B cell (primary cell): ENCODE measurements at regions not wholly inside any gene's neighbourhood (a gene's known extent, or its start where the extent isn't known, plus 50 kb on each side); places are given as distances from the start of the nearest gene placed in this dataset.
A peak's percentile ranks its signal among the peaks of the same experiment; 100 is the strongest.

ENCODE experiments used
- ATAC-seq: fragments of 200-7000 bp; cut with Tn5 transposase; one replicate; pipeline ENCODE4 v1.10.0; 2021; ENCODE audit warnings: low read depth, mild to moderate bottlenecking, moderate number of reproducible peaks, moderate library complexity
- CTCF ChIA-PET: fragments of 350-600 bp; sonication (Branson Sonifier 250); formaldehyde crosslinking; loops from one replicate; lab custom pipeline; 2021; ENCODE audit warnings: antibody characterized with exemption, inconsistent platforms; lab: Charles Lee
- POLR2A ChIA-PET: fragments of 350-600 bp; sonication (Branson Sonifier 250); formaldehyde crosslinking; loops from one replicate; lab custom pipeline; 2021; ENCODE audit warnings: antibody characterized with exemption; lab: Charles Lee
- DNase-seq: peaks from one replicate; pipeline ENCODE4 v3.0.0; 2013
- H2AFZ ChIP-seq: 2 replicates; pipeline ENCODE4 v1.6.1; 2012; ENCODE audit warnings: mild to moderate bottlenecking, low read depth, low read length; ENCODE audit not compliant: insufficient read depth, poor library complexity, severe bottlenecking
- H3K27ac ChIP-seq, 2 donors: 1 replicate in 1 of 2; 2 replicates in 1 of 2; pipeline ENCODE4 v1.5.1; 2012 to 2013; ENCODE audit warnings: low read length in 2 of 2, mild to moderate bottlenecking in 2 of 2, moderate library complexity in 1 of 2
- H3K27me3 ChIP-seq, 4 experiments: fragments of 200-600 bp in 1 of 4; sonication (generic) in 1 of 4; replicated peaks in 1 of 4; 1 replicate in 2 of 4; 2 replicates in 2 of 4; pipeline versions ENCODE4 v1.6.1 to v1.7.0; 2013 to 2016; ENCODE audit warnings: low read length in 3 of 4, mild to moderate bottlenecking in 2 of 4, mixed read lengths in 1 of 4, moderate library complexity in 1 of 4; ENCODE audit not compliant: insufficient read depth in 4 of 4, control insufficient read depth in 3 of 4; ENCODE audit errors: control extremely low read depth in 1 of 4
- H3K36me3 ChIP-seq, 2 experiments: replicated peaks in 1 of 2; 1 replicate in 1 of 2; 2 replicates in 1 of 2; pipeline versions ENCODE4 v1.6.1 to v1.7.1; 2013; ENCODE audit warnings: low read length in 1 of 2; ENCODE audit not compliant: insufficient read depth in 2 of 2, control insufficient read depth in 1 of 2; ENCODE audit errors: control extremely low read depth in 1 of 2, extremely low read depth in 1 of 2
- H3K4me1 ChIP-seq, 2 donors: fragments of 200-600 bp in 1 of 2; sonication (generic) in 1 of 2; 1 replicate in 1 of 2; 2 replicates in 1 of 2; pipeline versions ENCODE4 v1.5.1 to v1.6.1; 2013 to 2017; ENCODE audit warnings: low read length in 2 of 2; ENCODE audit not compliant: control insufficient read depth in 2 of 2, insufficient read depth in 2 of 2
- H3K4me2 ChIP-seq: replicated peaks from 2 replicates; pipeline ENCODE3; 2012; ENCODE audit warnings: mild to moderate bottlenecking, low read depth, low read length; ENCODE audit not compliant: poor library complexity, severe bottlenecking
- H3K4me3 ChIP-seq, 5 experiments: fragments of 200-600 bp in 1 of 5; sonication (generic) in 1 of 5; 1 replicate in 3 of 5; 2 replicates in 2 of 5; pipeline versions ENCODE4 v1.5.1 to v1.7.0; 2011 to 2016; ENCODE audit warnings: low read length in 4 of 5, mild to moderate bottlenecking in 4 of 5, low read depth in 2 of 5, control low read depth in 1 of 5, moderate library complexity in 1 of 5; ENCODE audit not compliant: insufficient read depth in 1 of 5; ENCODE audit errors: control extremely low read depth in 1 of 5, extremely low read depth in 1 of 5
- H3K79me2 ChIP-seq: fragments of 200-600 bp; sonication (generic); one replicate; pipeline ENCODE4 v1.6.0; 2016; ENCODE audit warnings: low read length; ENCODE audit not compliant: control insufficient read depth, insufficient read depth
- H3K9ac ChIP-seq: fragments of 200-600 bp; sonication (generic); 2 replicates; pipeline ENCODE4 v1.6.1; 2017; ENCODE audit warnings: mild to moderate bottlenecking, low read length, moderate library complexity
- H3K9me3 ChIP-seq, 3 donors: one replicate each; pipeline versions ENCODE4 v1.6.1 to v1.7.1; 2013; ENCODE audit warnings: low read length in 2 of 3; ENCODE audit not compliant: control insufficient read depth in 2 of 3, insufficient read depth in 1 of 3; ENCODE audit errors: control extremely low read depth in 1 of 3
- H4K20me1 ChIP-seq: 2 replicates; pipeline ENCODE4 v1.6.0; 2012; ENCODE audit warnings: mild to moderate bottlenecking, low read length; ENCODE audit not compliant: insufficient read depth, control insufficient read depth, poor library complexity, severe bottlenecking
- H3K27ac Mint-ChIP-seq: one replicate; pipeline ENCODE4 v1.8.0; 2021; ENCODE audit warnings: mixed read lengths
- H3K27me3 Mint-ChIP-seq: one replicate; pipeline ENCODE4 v1.8.0; 2021; ENCODE audit warnings: mixed read lengths
- H3K4me1 Mint-ChIP-seq: one replicate; pipeline ENCODE4 v1.8.0; 2021; ENCODE audit warnings: mixed read lengths
- H3K4me3 Mint-ChIP-seq: one replicate; pipeline ENCODE4 v1.8.0; 2021; ENCODE audit warnings: mixed read lengths
- H3K9me3 Mint-ChIP-seq: one replicate; pipeline ENCODE4 v1.8.0; 2022; ENCODE audit warnings: mixed read lengths; ENCODE audit not compliant: insufficient read depth
- EZH2 ChIP-seq: IDR thresholded peaks from 2 replicates; pipeline ENCODE4 v1.6.1; 2012; ENCODE audit warnings: borderline replicate concordance, low read depth, mild to moderate bottlenecking, moderate library complexity, low read length; ENCODE audit not compliant: insufficient read depth, poor library complexity, severe bottlenecking
- WGBS: methylation state at CpG from one replicate; pipeline ENCODE4 v1.1.5; 2013; ENCODE audit warnings: missing lambda C conversion rate; ENCODE audit not compliant: insufficient coverage; 5-methylcytosine and 5-hydroxymethylcytosine counted together
- intact Hi-C: fragments of 100-400 bp; cut with micrococcal nuclease; formaldehyde crosslinking; loops from one replicate; pipeline ENCODE4 v1.10.0; 2022
- TF ChIP-seq, protein P1 (sequence below): fragments of 200-600 bp; IDR thresholded peaks from one replicate; pipeline ENCODE4 v1.8.0; 2022; ENCODE audit warnings: antibody characterized with exemption, mild to moderate bottlenecking

DNA sequence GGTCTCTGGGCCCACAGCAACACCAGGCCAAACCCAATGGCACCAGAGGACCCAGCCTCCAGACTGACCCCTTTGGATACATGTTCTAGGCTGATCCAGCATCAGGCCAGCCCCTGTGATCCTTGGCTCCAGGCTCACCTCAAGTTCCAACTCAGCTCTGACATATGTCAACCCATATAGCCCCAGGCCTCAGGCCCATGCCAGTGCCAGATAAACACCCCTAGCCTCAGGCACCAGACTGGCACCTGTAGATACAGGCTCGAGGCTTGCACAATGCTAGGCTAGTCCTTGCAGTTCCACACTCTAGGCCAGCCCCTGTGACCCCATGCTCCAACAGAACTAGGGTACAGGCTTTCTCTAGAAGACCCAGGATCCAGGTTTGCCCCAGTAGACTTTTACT lies 287.5 kb downstream of the KCNC2 start:
- no peaks in the 10 kb centered on the region for H3K36me3 ChIP-seq
- Mint-ChIP-seq H3K4me3 (no peak overlapping the region), H3K27me3 (no peaks in the 10 kb centered on the region), H3K4me1 (no peaks in the 10 kb centered on the region), H3K9me3 (peaks cover 14% of the 10 kb centered on the region), H3K27ac (no peak overlapping the region)
- POLR2A ChIA-PET = no interaction called here
- H3K79me2 ChIP-seq = no peaks in the 10 kb centered on the region
- H3K4me1 ChIP-seq = no peaks in the 10 kb centered on the region
- H4K20me1 ChIP-seq = no peaks in the 10 kb centered on the region
- intact Hi-C loops = no loop called here
- no peaks in the 10 kb centered on the region for H3K27me3 ChIP-seq
- no peak overlapping the region for H2AFZ ChIP-seq
- WGBS = 55% methylated on average over 1 of the region's 1 CpG
- no peak for TF ChIP-seq EZH2
- TF ChIP-seq, protein P1, sequence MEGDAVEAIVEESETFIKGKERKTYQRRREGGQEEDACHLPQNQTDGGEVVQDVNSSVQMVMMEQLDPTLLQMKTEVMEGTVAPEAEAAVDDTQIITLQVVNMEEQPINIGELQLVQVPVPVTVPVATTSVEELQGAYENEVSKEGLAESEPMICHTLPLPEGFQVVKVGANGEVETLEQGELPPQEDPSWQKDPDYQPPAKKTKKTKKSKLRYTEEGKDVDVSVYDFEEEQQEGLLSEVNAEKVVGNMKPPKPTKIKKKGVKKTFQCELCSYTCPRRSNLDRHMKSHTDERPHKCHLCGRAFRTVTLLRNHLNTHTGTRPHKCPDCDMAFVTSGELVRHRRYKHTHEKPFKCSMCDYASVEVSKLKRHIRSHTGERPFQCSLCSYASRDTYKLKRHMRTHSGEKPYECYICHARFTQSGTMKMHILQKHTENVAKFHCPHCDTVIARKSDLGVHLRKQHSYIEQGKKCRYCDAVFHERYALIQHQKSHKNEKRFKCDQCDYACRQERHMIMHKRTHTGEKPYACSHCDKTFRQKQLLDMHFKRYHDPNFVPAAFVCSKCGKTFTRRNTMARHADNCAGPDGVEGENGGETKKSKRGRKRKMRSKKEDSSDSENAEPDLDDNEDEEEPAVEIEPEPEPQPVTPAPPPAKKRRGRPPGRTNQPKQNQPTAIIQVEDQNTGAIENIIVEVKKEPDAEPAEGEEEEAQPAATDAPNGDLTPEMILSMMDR = no peak
- H3K27ac ChIP-seq = no peak overlapping the region
- peaks cover 0 to 12% (median 2%) of the 10 kb centered on the region in 3 donors for H3K9me3 ChIP-seq
- DNase-seq (no peak), ATAC-seq (no peak)
- H3K4me3 ChIP-seq = no peak overlapping the region
- H3K4me2 ChIP-seq = no peak overlapping the region
- CTCF ChIA-PET = no interaction called here
- H3K9ac ChIP-seq = no peak overlapping the region

- no peaks in the 10 kb centered on the region for H3K4me1 Mint-ChIP-seq
- Histone ChIP-seq H2AFZ (no peak overlapping the region), H3K36me3 (no peaks in the 10 kb centered on the region), H3K79me2 (no peaks in the 10 kb centered on the region), H3K4me1 (no peaks in the 10 kb centered on the region), H3K9ac (no peak overlapping the region), H3K27ac (no peak overlapping the region), H3K4me2 (no peak overlapping the region), H3K27me3 (no peaks in the 10 kb centered on the region), H3K4me3 (no peak overlapping the region), H3K9me3 (peaks cover 0 to 12% (median 4%) of the 10 kb centered on the region in 3 donors), H4K20me1 (no peaks in the 10 kb centered on the region)
- H3K9me3 Mint-ChIP-seq = peaks cover 14% of the 10 kb centered on the region
- DNase-seq (peak; percentile 2), ATAC-seq (no peak)
- no peak overlapping the region for H3K4me3 Mint-ChIP-seq
- CTCF ChIA-PET = no interaction called here
- POLR2A ChIA-PET = no interaction called here
- TF ChIP-seq, protein P1 = no peak
- TF ChIP-seq EZH2 = no peak
- no peak overlapping the region for H3K27ac Mint-ChIP-seq
- intact Hi-C loops = no loop called here
- WGBS = 77% methylated on average over 1 of the region's 1 CpG
- H3K27me3 Mint-ChIP-seq = no peaks in the 10 kb centered on the region
These were observed 287.0 kb downstream of the KCNC2 start for GRCh38 chr12:74922642-74923041.
